ENCODE measurements at regions not wholly inside any gene's neighbourhood (a gene's known extent, or its start where the extent isn't known, plus 50 kb on each side); places are given as distances from the start of the nearest gene placed in this dataset.

DNA sequence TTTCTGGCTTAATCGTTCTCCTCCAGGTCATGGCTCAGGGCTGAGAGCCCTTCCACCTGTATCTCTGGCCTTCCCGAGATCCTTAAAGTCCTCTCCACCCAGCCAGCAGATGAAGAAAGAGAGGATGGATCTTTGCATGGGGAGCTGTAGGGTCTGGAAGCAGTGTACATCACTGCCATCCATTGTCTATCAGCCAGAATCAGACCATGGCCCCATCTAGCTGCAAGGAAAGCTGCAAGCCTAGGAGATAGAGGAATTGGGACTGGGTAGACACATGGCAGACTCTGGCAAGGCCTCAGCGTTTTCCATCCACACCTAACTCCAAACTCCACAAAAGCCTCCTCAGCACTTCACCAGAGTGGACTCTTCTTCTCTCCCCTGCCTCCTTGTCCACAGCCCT is 113.8 kb upstream of the MAFB start:
- CTCF ChIA-PET: no interaction called here
- H3K4me3 Mint-ChIP-seq: no peak overlapping the region

DNA sequence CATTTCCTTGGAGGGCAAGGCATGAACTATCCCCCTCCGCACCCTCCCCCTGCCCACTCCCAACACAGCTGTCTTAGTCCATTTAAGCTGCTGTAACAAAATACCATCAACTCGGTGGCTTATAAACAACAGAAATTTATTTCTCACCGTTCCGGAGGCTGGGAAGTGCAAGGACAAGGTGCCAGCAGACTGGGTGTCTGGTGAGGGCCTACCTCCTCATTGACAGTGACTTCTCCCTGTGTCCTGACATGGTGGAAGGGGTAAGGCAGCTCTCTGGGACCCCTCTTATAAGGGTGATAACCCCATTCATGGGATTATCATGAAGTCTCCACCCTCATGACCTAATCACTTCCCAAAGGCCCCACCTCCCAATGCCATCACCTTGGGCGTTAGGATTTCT is 114.3 kb upstream of the MAFB start:
- Mint-ChIP-seq H3K36me3 (ENCODE audit: low read depth) (no peaks in the 10 kb centered on the region), H3K4me1 (no peaks in the 10 kb centered on the region), H3K27ac (no peak overlapping the region), H3K4me3 (no peak overlapping the region), H3K27me3 (peaks cover 11% of the 10 kb centered on the region), H3K9me3 (no peaks in the 10 kb centered on the region)
- DNase-seq: no peak
- POLR2A ChIA-PET: no interaction called here
- CTCF ChIA-PET: no interaction called here

More for the DNA sequence above, 113.8 kb upstream of the MAFB start:
- POLR2A ChIA-PET: no interaction called here
- DNase-seq: no peak
- Mint-ChIP-seq H3K27me3 (peaks cover 11% of the 10 kb centered on the region), H3K27ac (no peak overlapping the region), H3K9me3 (no peaks in the 10 kb centered on the region), H3K4me1 (no peaks in the 10 kb centered on the region), H3K36me3 (ENCODE audit: low read depth) (no peaks in the 10 kb centered on the region)

GRCh38 chr20:40805592-40805991 is 116.6 kb upstream of the MAFB start:
- H3K9me3 Mint-ChIP-seq: no peaks in the 10 kb centered on the region
- DNase-seq: no peak
- H3K27ac Mint-ChIP-seq: no peak overlapping the region
- H3K4me3 Mint-ChIP-seq: no peak overlapping the region
- H3K4me1 Mint-ChIP-seq: no peaks in the 10 kb centered on the region
- POLR2A ChIA-PET: no interaction called here
- no peaks in the 10 kb centered on the region for H3K36me3 Mint-ChIP-seq (ENCODE audit: low read depth)
- CTCF ChIA-PET: no interaction called here
- H3K27me3 Mint-ChIP-seq: peaks cover 11% of the 10 kb centered on the region

GRCh38 chr20:40806929-40807820 is 118.1 kb upstream of the MAFB start:
- H3K27ac Mint-ChIP-seq: no peak overlapping the region
- peaks cover 6% of the 10 kb centered on the region for H3K27me3 Mint-ChIP-seq
- CTCF ChIA-PET: no interaction called here
- no peak overlapping the region for H3K4me3 Mint-ChIP-seq
- no peak for DNase-seq
- no peaks in the 10 kb centered on the region for H3K4me1 Mint-ChIP-seq
- H3K9me3 Mint-ChIP-seq: no peaks in the 10 kb centered on the region
- POLR2A ChIA-PET: no interaction called here
- H3K36me3 Mint-ChIP-seq (ENCODE audit: low read depth): no peaks in the 10 kb centered on the region

DNA sequence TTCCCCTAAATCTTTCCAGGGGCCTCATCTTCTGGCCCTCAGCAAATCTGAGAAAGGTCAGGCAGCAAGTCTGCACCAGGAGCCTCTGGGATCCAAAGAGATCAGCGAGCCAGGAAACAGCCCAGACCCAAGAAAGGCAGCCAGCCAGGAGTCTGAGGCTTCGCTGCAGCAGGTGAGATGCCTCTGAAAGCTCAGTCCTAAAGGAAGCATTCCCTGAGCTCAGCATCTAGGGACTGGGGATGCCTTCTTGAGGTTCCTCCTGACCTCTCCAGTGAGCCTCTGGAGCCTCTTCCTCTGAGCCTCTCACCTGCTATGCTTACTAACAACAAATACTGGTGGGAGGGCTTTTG is 118.8 kb upstream of the MAFB start:
- ChIA-PET POLR2A (no interaction called here), CTCF (no interaction called here)
- no peak for DNase-seq
- H3K4me1 Mint-ChIP-seq: no peaks in the 10 kb centered on the region
- no peak overlapping the region for H3K27ac Mint-ChIP-seq
- H3K27me3 Mint-ChIP-seq: peaks cover 6% of the 10 kb centered on the region
- no peak overlapping the region for H3K4me3 Mint-ChIP-seq
- no peaks in the 10 kb centered on the region for H3K9me3 Mint-ChIP-seq
- H3K36me3 Mint-ChIP-seq (ENCODE audit: low read depth): no peaks in the 10 kb centered on the region

DNA sequence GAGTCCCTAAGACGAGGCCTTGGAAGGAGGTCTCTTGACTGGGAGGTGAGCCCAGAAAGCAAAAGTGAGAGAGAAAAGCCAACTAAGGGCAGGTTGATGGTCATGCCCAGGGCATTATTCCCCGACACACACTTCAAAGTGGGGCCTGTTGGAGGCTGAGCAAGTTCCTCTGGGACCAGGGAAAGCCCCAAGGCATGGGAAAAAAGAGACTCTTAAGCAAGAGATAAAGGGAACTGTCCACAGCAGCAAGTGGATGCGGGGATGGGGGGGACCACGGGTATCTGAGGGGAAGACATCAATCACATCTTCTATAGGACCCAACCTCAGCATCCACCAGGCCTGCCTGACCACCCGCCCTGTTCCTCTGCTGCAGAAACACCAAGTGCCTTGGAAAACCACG is 119.9 kb upstream of the MAFB start:
- H3K36me3 Mint-ChIP-seq (ENCODE audit: low read depth): no peaks in the 10 kb centered on the region
- H3K9me3 Mint-ChIP-seq: no peaks in the 10 kb centered on the region
- H3K27ac Mint-ChIP-seq: no peak overlapping the region
- no peaks in the 10 kb centered on the region for H3K4me1 Mint-ChIP-seq
- no peak overlapping the region for H3K4me3 Mint-ChIP-seq
- peaks cover 6% of the 10 kb centered on the region for H3K27me3 Mint-ChIP-seq
- no peak for DNase-seq
- CTCF ChIA-PET: no interaction called here
- POLR2A ChIA-PET: no interaction called here

- Mint-ChIP-seq H3K4me3 (no peak overlapping the region), H3K4me1 (no peaks in the 10 kb centered on the region), H3K27me3 (peaks cover 6% of the 10 kb centered on the region), H3K27ac (no peak overlapping the region), H3K36me3 (ENCODE audit: low read depth) (no peaks in the 10 kb centered on the region), H3K9me3 (no peaks in the 10 kb centered on the region)
- ChIA-PET POLR2A (no interaction called here), CTCF (no interaction called here)
- no peak for DNase-seq
Measured at GRCh38 chr20:40809361-40809760, 120.3 kb upstream of the MAFB start.

GRCh38 chr20:40810332-40811000 is 121.4 kb upstream of the MAFB start:
- Mint-ChIP-seq H3K36me3 (ENCODE audit: low read depth) (no peaks in the 10 kb centered on the region), H3K27ac (no peak overlapping the region), H3K4me3 (no peak overlapping the region), H3K4me1 (no peaks in the 10 kb centered on the region), H3K27me3 (peaks cover 2% of the 10 kb centered on the region), H3K9me3 (no peaks in the 10 kb centered on the region)
- CTCF ChIA-PET: no interaction called here
- no peak for DNase-seq
- POLR2A ChIA-PET: no interaction called here

- H3K36me3 Mint-ChIP-seq (ENCODE audit: low read depth): no peaks in the 10 kb centered on the region
- no peaks in the 10 kb centered on the region for H3K27me3 Mint-ChIP-seq
- no peaks in the 10 kb centered on the region for H3K4me1 Mint-ChIP-seq
- DNase-seq: no peak
- ChIA-PET POLR2A (no interaction called here), CTCF (interaction anchor here (1.0 kb wide), 1 partner anchor 45 kb away, joined by 3 read pairs; no protein-coding TSS in a partner anchor)
- no peak overlapping the region for H3K27ac Mint-ChIP-seq
- H3K9me3 Mint-ChIP-seq: no peaks in the 10 kb centered on the region
- H3K4me3 Mint-ChIP-seq: no peak overlapping the region
Measured at GRCh38 chr20:40811004-40811403, 122.0 kb upstream of the MAFB start.

DNA sequence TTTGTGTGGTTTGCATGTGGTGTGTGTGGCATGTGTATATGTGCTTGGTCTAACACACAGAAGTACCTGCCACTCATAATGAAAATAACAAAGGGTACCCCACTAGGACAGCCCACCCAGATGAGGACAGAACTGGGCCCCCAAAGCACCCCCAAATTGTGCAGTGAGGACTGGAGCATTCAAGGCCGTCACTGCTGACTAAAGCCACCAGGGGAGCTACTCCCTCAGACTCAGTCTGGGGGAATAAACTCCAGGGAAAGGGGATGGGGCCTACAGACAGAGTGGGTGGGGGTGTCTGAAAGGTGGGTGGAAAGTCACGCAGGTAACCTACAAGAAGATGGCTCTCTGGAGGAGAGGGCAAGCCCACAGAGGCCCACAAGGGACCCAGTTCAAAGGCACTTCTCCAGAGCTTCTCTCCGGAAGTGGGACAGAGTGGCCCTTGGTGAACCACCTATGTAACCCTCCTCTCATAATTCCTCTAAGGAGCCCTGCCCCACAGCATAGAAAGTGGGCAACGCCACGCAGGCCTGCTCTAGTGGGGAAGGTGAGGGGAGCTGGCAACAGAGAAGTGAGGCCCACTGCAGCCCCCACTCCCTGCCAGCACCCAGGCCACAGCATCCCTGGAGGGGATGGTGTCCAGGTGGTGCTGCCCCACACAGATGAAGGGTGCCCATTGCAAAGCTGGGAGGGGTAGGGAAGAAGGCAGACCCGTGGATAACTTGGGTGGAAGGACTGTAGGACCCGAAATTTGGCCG is 122.8 kb upstream of the MAFB start:
- Mint-ChIP-seq H3K4me1 (no peaks in the 10 kb centered on the region), H3K4me3 (no peak overlapping the region), H3K36me3 (ENCODE audit: low read depth) (no peaks in the 10 kb centered on the region), H3K9me3 (no peaks in the 10 kb centered on the region), H3K27ac (no peak overlapping the region), H3K27me3 (no peaks in the 10 kb centered on the region)
- ChIA-PET POLR2A (no interaction called here), CTCF (interaction anchor here (1.0 kb wide), 1 partner anchor 46 kb away, joined by 3 read pairs; no protein-coding TSS in a partner anchor)
- no peak for DNase-seq

- no peak overlapping the region for H3K4me3 Mint-ChIP-seq
- H3K4me1 Mint-ChIP-seq: no peaks in the 10 kb centered on the region
- CTCF ChIA-PET: no interaction called here
- no peaks in the 10 kb centered on the region for H3K27me3 Mint-ChIP-seq
- POLR2A ChIA-PET: no interaction called here
- DNase-seq: no peak
- no peaks in the 10 kb centered on the region for H3K9me3 Mint-ChIP-seq
- H3K27ac Mint-ChIP-seq: no peak overlapping the region
- H3K36me3 Mint-ChIP-seq (ENCODE audit: low read depth): no peaks in the 10 kb centered on the region
Measured at GRCh38 chr20:40812415-40812925, 123.4 kb upstream of the MAFB start.

GRCh38 chr20:40813029-40813431 is 124.0 kb upstream of the MAFB start:
- Mint-ChIP-seq H3K9me3 (no peaks in the 10 kb centered on the region), H3K36me3 (ENCODE audit: low read depth) (no peaks in the 10 kb centered on the region), H3K4me3 (no peak overlapping the region), H3K4me1 (no peaks in the 10 kb centered on the region), H3K27ac (no peak overlapping the region), H3K27me3 (no peaks in the 10 kb centered on the region)
- no peak for DNase-seq
- CTCF ChIA-PET: no interaction called here
- POLR2A ChIA-PET: no interaction called here

- Mint-ChIP-seq H3K36me3 (ENCODE audit: low read depth) (no peaks in the 10 kb centered on the region), H3K4me3 (no peak overlapping the region), H3K9me3 (no peaks in the 10 kb centered on the region), H3K27me3 (no peaks in the 10 kb centered on the region), H3K27ac (no peak overlapping the region), H3K4me1 (no peaks in the 10 kb centered on the region)
- POLR2A ChIA-PET: no interaction called here
- DNase-seq: no peak
- CTCF ChIA-PET: no interaction called here
Measured at GRCh38 chr20:40813708-40814630, 124.9 kb upstream of the MAFB start.

All from activated CD4-positive, alpha-beta memory T cell treated with anti-CD3 and anti-CD28 coated beads, Interleukin-2, amount 10 ng/mL, durations not matched to agents 7 days and 5 days (primary cell).